Body of pancreas (tissue), 4 donors: ENCODE measurements at regions not wholly inside any gene's neighbourhood (a gene's known extent, or its start where the extent isn't known, plus 50 kb on each side); places are given as distances from the start of the nearest gene placed in this dataset.

ENCODE experiments used
- ATAC-seq: fragments of 150-250 bp; one replicate; pipeline ENCODE4 v1.9.1; 2016
- DNase-seq, 4 donors: peaks; one replicate each; pipeline ENCODE4 v3.0.0-alpha.2; 2019
- H3K27ac ChIP-seq, 4 donors: fragments of 200-600 bp; sonication (generic); 1 replicate in 3 of 4; 2 replicates in 1 of 4; pipeline versions ENCODE4 v1.5.1 to v1.6.1; 2016 to 2019; ENCODE audit warnings: mild to moderate bottlenecking in 1 of 4, mixed read lengths in 1 of 4, moderate library complexity in 1 of 4
- H3K27me3 ChIP-seq, 2 donors: fragments of 200-600 bp; sonication (generic); one replicate each; pipeline ENCODE4 v1.6.0; 2016; ENCODE audit warnings: mild to moderate bottlenecking in 1 of 2
- H3K36me3 ChIP-seq, 2 donors: fragments of 200-600 bp; sonication (generic); replicated peaks in 1 of 2; 2 replicates each; pipeline ENCODE4 v1.5.1; 2016; ENCODE audit warnings: low read depth in 2 of 2; ENCODE audit not compliant: insufficient read depth in 1 of 2
- H3K4me1 ChIP-seq: fragments of 200-600 bp; sonication (generic); one replicate; pipeline ENCODE4 v1.6.0; 2016
- H3K4me3 ChIP-seq, 2 donors: fragments of 200-600 bp; sonication (generic); 1 replicate in 1 of 2; 2 replicates in 1 of 2; pipeline ENCODE4 v1.5.1; 2016 to 2019
- H3K9me3 ChIP-seq, 3 donors: fragments of 200-600 bp; sonication (generic); 1 replicate in 2 of 3; 2 replicates in 1 of 3; pipeline ENCODE4 v1.5.1; 2016
- CTCF ChIP-seq, 7 experiments: fragments of 450-650 bp in 4 of 7; fragments of 200-600 bp in 3 of 7; sonication (generic) in 3 of 7; IDR thresholded peaks; one replicate each; pipeline ENCODE4 v1.5.1; 2016 to 2019; ENCODE audit warnings: antibody characterized with exemption in 7 of 7
- POLR2A ChIP-seq, 3 donors: fragments of 450-650 bp; IDR thresholded peaks; one replicate each; pipeline ENCODE4 v1.6.1; 2016; ENCODE audit warnings: antibody characterized with exemption in 3 of 3, mild to moderate bottlenecking in 2 of 3
- WGBS, 2 donors: methylation state at CpG; one replicate each; pipeline ENCODE4 v1.1.5; 2017; 5-methylcytosine and 5-hydroxymethylcytosine counted together
- intact Hi-C: fragments of 100-400 bp; cut with DNase I; formaldehyde crosslinking; loops from one replicate; pipeline ENCODE4 v1.15.1; 2023

DNA sequence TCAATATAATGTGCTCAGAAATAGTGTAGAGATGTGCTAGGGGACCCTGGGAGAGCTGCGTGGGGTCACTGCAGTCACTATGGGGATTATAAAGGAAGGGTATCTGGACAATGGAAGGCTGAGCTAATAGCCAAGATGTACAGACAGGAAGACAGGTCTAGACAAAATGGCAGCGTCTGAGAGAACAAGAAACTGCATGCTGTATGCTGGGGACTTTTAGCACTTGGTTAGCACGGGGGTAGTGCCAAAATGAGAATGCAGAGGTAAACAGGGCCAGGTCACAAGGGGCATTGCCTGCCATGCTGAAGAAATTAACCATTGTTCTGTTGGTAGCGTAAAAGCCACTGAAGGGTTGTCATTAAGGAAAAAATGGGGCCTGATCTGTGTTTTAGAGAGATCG is 308.2 kb downstream of the EMP1 start:
- ATAC-seq = no peak
- 48 to 67% methylated on average over 5 of the region's 5 CpGs for WGBS, 2 donors
- Histone ChIP-seq H3K4me1 (no peaks in the 10 kb centered on the region), H3K4me3 (no peak overlapping the region), H3K27ac (no peak overlapping the region), H3K9me3 (no peaks in the 10 kb centered on the region), H3K27me3 (no peaks in the 10 kb centered on the region), H3K36me3 (no peaks in the 10 kb centered on the region)
- intact Hi-C loops = no loop called here
- no peak for DNase-seq
- no peak for TF ChIP-seq CTCF (IDR thresholded peaks at IDR 0.05)
- no peak for TF ChIP-seq POLR2A (IDR thresholded peaks at IDR 0.05)

GRCh38 chr12:13504074-13504473 is 307.5 kb downstream of the EMP1 start:
- DNase-seq (no peak), ATAC-seq (no peak)
- no peaks in the 10 kb centered on the region for H3K9me3 ChIP-seq
- no peaks in the 10 kb centered on the region for H3K36me3 ChIP-seq
- H3K27me3 ChIP-seq = no peaks in the 10 kb centered on the region
- no peaks in the 10 kb centered on the region for H3K4me1 ChIP-seq
- TF ChIP-seq CTCF (IDR thresholded peaks at IDR 0.05) = no peak
- no peak for TF ChIP-seq POLR2A (IDR thresholded peaks at IDR 0.05)
- H3K4me3 ChIP-seq = no peak overlapping the region
- H3K27ac ChIP-seq = no peak overlapping the region
- intact Hi-C loops = no loop called here

DNA sequence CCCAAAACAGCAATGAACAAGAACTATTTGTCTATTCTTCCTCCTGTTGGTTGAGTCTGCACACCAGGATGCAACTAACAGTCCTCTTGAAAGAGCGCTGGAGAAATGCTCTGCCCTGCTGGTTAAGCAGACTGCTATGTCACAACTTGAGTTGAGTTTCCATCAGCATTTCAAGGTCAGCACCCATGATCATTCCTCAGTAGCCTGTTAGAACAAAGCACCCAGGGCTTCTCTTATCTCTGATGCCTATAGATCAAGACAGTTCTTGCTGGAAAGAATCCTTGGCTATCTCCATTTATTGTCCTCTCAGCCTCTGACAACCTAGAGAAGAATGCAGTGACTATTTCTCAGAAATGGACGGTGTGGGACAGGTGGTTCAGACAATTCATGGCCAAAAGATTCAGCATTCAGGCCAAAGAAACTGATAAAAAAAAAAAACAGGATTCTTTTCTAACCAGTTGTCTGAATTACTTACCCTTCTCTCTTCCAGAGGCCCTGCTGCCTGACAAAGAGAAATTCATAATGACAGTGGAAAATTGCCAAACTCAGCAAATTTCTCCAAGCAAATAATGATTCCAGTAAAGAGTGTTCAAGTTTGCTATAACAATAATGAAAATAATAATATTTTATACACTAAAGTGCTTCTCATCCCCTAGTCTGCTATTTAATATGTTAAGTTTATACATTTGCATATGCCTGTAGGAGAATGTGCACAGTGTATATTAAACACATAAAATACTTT is 306.7 kb downstream of the EMP1 start:
- no peak overlapping the region for H3K27ac ChIP-seq
- TF ChIP-seq POLR2A (IDR thresholded peaks at IDR 0.05) (no peak), CTCF (IDR thresholded peaks at IDR 0.05) (no peak)
- H3K9me3 ChIP-seq = no peaks in the 10 kb centered on the region
- H3K36me3 ChIP-seq = no peaks in the 10 kb centered on the region
- no peaks in the 10 kb centered on the region for H3K4me1 ChIP-seq
- ATAC-seq (no peak), DNase-seq (no peak)
- H3K27me3 ChIP-seq = no peaks in the 10 kb centered on the region
- 66 to 83% methylated on average over 2 of the region's 2 CpGs for WGBS, 2 donors
- intact Hi-C loops = no loop called here
- no peak overlapping the region for H3K4me3 ChIP-seq

- Histone ChIP-seq H3K9me3 (no peaks in the 10 kb centered on the region), H3K4me3 (no peak overlapping the region), H3K36me3 (no peaks in the 10 kb centered on the region), H3K27ac (no peak overlapping the region), H3K27me3 (no peaks in the 10 kb centered on the region), H3K4me1 (no peaks in the 10 kb centered on the region)
- TF ChIP-seq CTCF (IDR thresholded peaks at IDR 0.05) = no peak
- TF ChIP-seq POLR2A (IDR thresholded peaks at IDR 0.05) = no peak
- ATAC-seq (no peak), DNase-seq (no peak)
- intact Hi-C loops = no loop called here
- 25 to 43% methylated on average over 3 of the region's 3 CpGs for WGBS, 2 donors
Observed at GRCh38 chr12:13499008-13499407, 302.5 kb downstream of the EMP1 start.

DNA sequence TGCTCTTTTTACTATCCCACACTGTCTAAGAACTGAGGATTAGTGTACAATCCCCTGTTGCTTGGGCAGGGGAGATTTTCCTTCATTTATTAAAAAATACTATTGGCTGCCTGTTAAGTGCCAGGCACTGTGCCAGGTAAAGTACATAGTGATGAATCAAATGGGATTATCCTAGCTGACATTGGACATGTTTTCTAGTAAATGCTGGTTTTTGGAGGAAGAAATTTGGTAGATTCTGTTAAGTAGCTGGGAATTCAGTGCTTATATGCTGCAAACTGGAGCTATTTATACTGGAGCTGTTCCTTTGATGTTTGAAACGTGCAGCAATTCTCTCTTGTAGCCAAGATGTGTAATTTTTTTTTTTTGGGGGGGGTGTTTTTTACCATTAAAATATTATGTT is 299.6 kb downstream of the EMP1 start:
- Histone ChIP-seq H3K36me3 (no peaks in the 10 kb centered on the region), H3K27me3 (no peaks in the 10 kb centered on the region), H3K9me3 (no peaks in the 10 kb centered on the region), H3K4me1 (no peaks in the 10 kb centered on the region), H3K4me3 (no peak overlapping the region), H3K27ac (no peak overlapping the region)
- intact Hi-C loops = no loop called here
- DNase-seq (no peak), ATAC-seq (no peak)
- TF ChIP-seq CTCF (IDR thresholded peaks at IDR 0.05) = no peak
- WGBS, 2 donors = 49 to 65% methylated on average over 1 of the region's 1 CpG
